ENCODE measurements at regions not wholly inside any gene's neighbourhood (a gene's known extent, or its start where the extent isn't known, plus 50 kb on each side); places are given as distances from the start of the nearest gene placed in this dataset.

GRCh38 chr16:86911437-86911958 lies 333.1 kb downstream of the FOXL1 start:
- TF ChIP-seq ZSCAN18 (CRISPR knock-in tag; IDR thresholded peaks at IDR 0.05), result no peak
- no peak for TF ChIP-seq CTCF (IDR thresholded peaks at IDR 0.05)
- no peak for TF ChIP-seq USF1 (CRISPR knock-in tag; IDR thresholded peaks at IDR 0.05)
- no peak for TF ChIP-seq USF2 (CRISPR knock-in tag; IDR thresholded peaks at IDR 0.05)
